GM13976 (cell line): ENCODE measurements at regions not wholly inside any gene's neighbourhood (a gene's known extent, or its start where the extent isn't known, plus 50 kb on each side); places are given as distances from the start of the nearest gene placed in this dataset.

Experiments used
- DNase-seq: peaks from one replicate; pipeline ENCODE4 v3.0.0; 2012; ENCODE audit warnings: low spot score
- CTCF ChIP-seq: IDR thresholded peaks from 2 replicates; pipeline ENCODE4 v1.5.1; 2012; ENCODE audit warnings: borderline replicate concordance, mild to moderate bottlenecking; ENCODE audit not compliant: insufficient read depth; ENCODE audit errors: extremely low read depth, missing control alignments, control extremely low read depth
- in situ Hi-C: fragments of 300-500 bp; cut with MboI; formaldehyde crosslinking; loops from one replicate; pipeline ENCODE4 v1.12.0; 2022; ENCODE audit warnings: low sequenced_read_pairs, mixed read lengths, inconsistent platforms; ENCODE audit not compliant: unreplicated experiment

GRCh38 chrX:144809025-144809424 lies 438.3 kb upstream of the SPANXN1 start:
- in situ Hi-C loops = no loop called here
- DNase-seq = no peak
- no peak for TF ChIP-seq CTCF

- DNase-seq = no peak
- in situ Hi-C loops = no loop called here
- no peak for TF ChIP-seq CTCF
Observed at GRCh38 chrX:144810539-144810938, 436.8 kb upstream of the SPANXN1 start.

GRCh38 chrX:144819406-144819805 lies 427.9 kb upstream of the SPANXN1 start:
- no peak for DNase-seq
- in situ Hi-C loops = no loop called here
- no peak for TF ChIP-seq CTCF

- no peak for DNase-seq
- TF ChIP-seq CTCF = no peak
- in situ Hi-C loops = no loop called here
Observed at GRCh38 chrX:144840616-144841015, 406.7 kb upstream of the SPANXN1 start.

GRCh38 chrX:144849141-144849540 lies 398.2 kb upstream of the SPANXN1 start:
- in situ Hi-C loops = no loop called here
- no peak for TF ChIP-seq CTCF
- no peak for DNase-seq

- in situ Hi-C loops = no loop called here
- TF ChIP-seq CTCF = no peak
- peak; percentile 2 for DNase-seq
Observed at GRCh38 chrX:144896323-144896722, 351.0 kb upstream of the SPANXN1 start.

- DNase-seq = no peak
- TF ChIP-seq CTCF = no peak
- in situ Hi-C loops = no loop called here
Observed at GRCh38 chrX:144901521-144901920, 345.8 kb upstream of the SPANXN1 start.
